ENCODE measurements at regions not wholly inside any gene's neighbourhood (a gene's known extent, or its start where the extent isn't known, plus 50 kb on each side); places are given as distances from the start of the nearest gene placed in this dataset.
"Not testable (repeated sequence)": the region's sequence is repeated elsewhere in the genome, so short reads cannot be mapped to it uniquely, and the experiment has no call there.

GRCh38 chr10:7039859-7040258 is 371.0 kb downstream of the SFMBT2 start:
- no peak for TF ChIP-seq CTCF (conservative IDR thresholded peaks at IDR 0.05; ENCODE audit: low read depth, low read length)
- no peak for DNase-seq (ENCODE audit: low read depth)
- no peak overlapping the region for H3K4me3 ChIP-seq (ENCODE audit: low read depth, low read length)

- TF ChIP-seq CTCF (conservative IDR thresholded peaks at IDR 0.05; ENCODE audit: low read depth, low read length), result no peak
- H3K4me3 ChIP-seq (ENCODE audit: low read depth, low read length), result no peak overlapping the region
- no peak for DNase-seq (ENCODE audit: low read depth)
Observed at GRCh38 chr10:7038416-7038815, 372.4 kb downstream of the SFMBT2 start.

- H3K4me3 ChIP-seq (ENCODE audit: low read depth, low read length); DNase-seq (ENCODE audit: low read depth): not testable (repeated sequence)
Observed at GRCh38 chr10:7037434-7037833, 373.4 kb downstream of the SFMBT2 start.

- no peak for DNase-seq (ENCODE audit: low read depth)
- no peak for TF ChIP-seq CTCF (conservative IDR thresholded peaks at IDR 0.05; ENCODE audit: low read depth, low read length)
- H3K4me3 ChIP-seq (ENCODE audit: low read depth, low read length), result no peak overlapping the region
Observed at GRCh38 chr10:7036951-7037350, 373.9 kb downstream of the SFMBT2 start.

- DNase-seq (ENCODE audit: low read depth), result no peak
- TF ChIP-seq CTCF (conservative IDR thresholded peaks at IDR 0.05; ENCODE audit: low read depth, low read length), result no peak
- no peak overlapping the region for H3K4me3 ChIP-seq (ENCODE audit: low read depth, low read length)
Observed at GRCh38 chr10:7035126-7035761, 375.6 kb downstream of the SFMBT2 start.

- DNase-seq (ENCODE audit: low read depth), result no peak
- no peak for TF ChIP-seq CTCF (conservative IDR thresholded peaks at IDR 0.05; ENCODE audit: low read depth, low read length)
- H3K4me3 ChIP-seq (ENCODE audit: low read depth, low read length), result no peak overlapping the region
Observed at GRCh38 chr10:7033031-7033430, 377.8 kb downstream of the SFMBT2 start.

- no peak for DNase-seq (ENCODE audit: low read depth)
- no peak for TF ChIP-seq CTCF (conservative IDR thresholded peaks at IDR 0.05; ENCODE audit: low read depth, low read length)
- H3K4me3 ChIP-seq (ENCODE audit: low read depth, low read length), result no peak overlapping the region
Observed at GRCh38 chr10:7030134-7030855, 380.5 kb downstream of the SFMBT2 start.
